Heart left ventricle (tissue), 16 donors: ENCODE measurements at regions not wholly inside any gene's neighbourhood (a gene's known extent, or its start where the extent isn't known, plus 50 kb on each side); places are given as distances from the start of the nearest gene placed in this dataset.

Experiments used
- ATAC-seq, 4 donors: fragments of 200-7000 bp; cut with Tn5 transposase; one replicate each; pipeline ENCODE4 v1.9.1; 2020 to 2022; ENCODE audit warnings: moderate library complexity in 4 of 4, mild to moderate bottlenecking in 3 of 4, moderate number of reproducible peaks in 1 of 4
- DNase-seq, 5 donors: peaks; one replicate each; pipeline ENCODE4 v3.0.0-alpha.2; 2020
- H3K27ac ChIP-seq, 12 donors: fragments of 200-600 bp; sonication (generic) in 4 of 12; one replicate each; pipeline versions ENCODE4 v1.5.0 to v1.8.0; 2016 to 2022; ENCODE audit warnings: mild to moderate bottlenecking in 2 of 12
- H3K27me3 ChIP-seq, 9 donors: fragments of 200-600 bp; sonication (generic) in 2 of 9; one replicate each; pipeline versions ENCODE4 v1.5.1 to v1.8.0; 2016 to 2022; ENCODE audit warnings: mild to moderate bottlenecking in 3 of 9
- H3K36me3 ChIP-seq, 9 donors: fragments of 200-600 bp; sonication (generic) in 2 of 9; one replicate each; pipeline versions ENCODE4 v1.5.0 to v1.8.0; 2018 to 2022; ENCODE audit warnings: mild to moderate bottlenecking in 2 of 9
- H3K4me1 ChIP-seq, 12 donors: fragments of 200-600 bp; sonication (generic) in 4 of 12; one replicate each; pipeline versions ENCODE4 v1.5.0 to v1.8.0; 2016 to 2022; ENCODE audit warnings: mild to moderate bottlenecking in 3 of 12
- H3K4me3 ChIP-seq, 12 donors: fragments of 200-600 bp; sonication (generic) in 4 of 12; one replicate each; pipeline versions ENCODE4 v1.5.0 to v1.8.0; 2017 to 2022; ENCODE audit warnings: mild to moderate bottlenecking in 9 of 12, moderate library complexity in 4 of 12
- H3K9me3 ChIP-seq, 12 donors: fragments of 200-600 bp; sonication (generic) in 4 of 12; one replicate each; pipeline versions ENCODE4 v1.5.0 to v1.8.0; 2016 to 2022; ENCODE audit warnings: mild to moderate bottlenecking in 1 of 12
- POLR2A ChIP-seq, 2 donors: fragments of 450-650 bp; IDR thresholded peaks; one replicate each; pipeline ENCODE4 v1.6.1; 2017; ENCODE audit warnings: antibody characterized with exemption in 2 of 2, mild to moderate bottlenecking in 2 of 2, moderate library complexity in 2 of 2
- WGBS, 4 donors: extraction: QIAGEN DNeasy Blood & Tissue Kit in 2 of 4; methylation state at CpG; one replicate each; pipeline versions ENCODE4 v1.1.5 to v1.1.7; 2013 to 2018; 5-methylcytosine and 5-hydroxymethylcytosine counted together
- intact Hi-C, 10 donors: fragments of 100-400 bp; cut with DNase I; formaldehyde crosslinking; loops; one replicate each; pipeline versions ENCODE4 v1.11.1 to v1.14.2; 2022
- TF ChIP-seq, protein P1 (sequence below), 12 donors: fragments of 200-600 bp; sonication (generic) in 4 of 12; IDR thresholded peaks; one replicate each; pipeline versions ENCODE4 v1.5.0 to v1.8.0; 2018 to 2022; ENCODE audit warnings: antibody characterized with exemption in 12 of 12, mild to moderate bottlenecking in 5 of 12
- donor health status: ischemic (EF 13 %, LVEDD 7.1; RV severe dilation, severe dysfunction).
- donor health status: healthy with polysubstance abuse.
- donor health status: DM: no; HTN: yes; CAD: no.
- donor health status: DM: no; HTN: no; CAD: no.
- donor health status: ischemic (EF 25% LVEDD 6.9; RV normal size, moderate dysfunction).
- donor health status: ischemic (EF 25% LVEDD 5.7; RV mildly dilated, moderate dysfunction).
- donor health status: healthy.
- donor health status: DM: yes; HTN: yes; CAD: no.
- donor health status: ischemic (EF 35%, LVEDD 5.7; RV mildly dilated, moderate dysfunction).
- donor health status: nonischemic (EF 11% LVEDD 7.7; RV severe dilation, severe dysfunction).
- donor health status: DM: yes; HTN: yes; CAD: no.
- donor health status: PGD.
- donor health status: ischemic (EF 29% LVEDD 5.4; RV normal size, mild dysfunction).
- donor health status: nonischemic (EF 23%, LVEDD 6.1; RV moderate dilation, normal function).

DNA sequence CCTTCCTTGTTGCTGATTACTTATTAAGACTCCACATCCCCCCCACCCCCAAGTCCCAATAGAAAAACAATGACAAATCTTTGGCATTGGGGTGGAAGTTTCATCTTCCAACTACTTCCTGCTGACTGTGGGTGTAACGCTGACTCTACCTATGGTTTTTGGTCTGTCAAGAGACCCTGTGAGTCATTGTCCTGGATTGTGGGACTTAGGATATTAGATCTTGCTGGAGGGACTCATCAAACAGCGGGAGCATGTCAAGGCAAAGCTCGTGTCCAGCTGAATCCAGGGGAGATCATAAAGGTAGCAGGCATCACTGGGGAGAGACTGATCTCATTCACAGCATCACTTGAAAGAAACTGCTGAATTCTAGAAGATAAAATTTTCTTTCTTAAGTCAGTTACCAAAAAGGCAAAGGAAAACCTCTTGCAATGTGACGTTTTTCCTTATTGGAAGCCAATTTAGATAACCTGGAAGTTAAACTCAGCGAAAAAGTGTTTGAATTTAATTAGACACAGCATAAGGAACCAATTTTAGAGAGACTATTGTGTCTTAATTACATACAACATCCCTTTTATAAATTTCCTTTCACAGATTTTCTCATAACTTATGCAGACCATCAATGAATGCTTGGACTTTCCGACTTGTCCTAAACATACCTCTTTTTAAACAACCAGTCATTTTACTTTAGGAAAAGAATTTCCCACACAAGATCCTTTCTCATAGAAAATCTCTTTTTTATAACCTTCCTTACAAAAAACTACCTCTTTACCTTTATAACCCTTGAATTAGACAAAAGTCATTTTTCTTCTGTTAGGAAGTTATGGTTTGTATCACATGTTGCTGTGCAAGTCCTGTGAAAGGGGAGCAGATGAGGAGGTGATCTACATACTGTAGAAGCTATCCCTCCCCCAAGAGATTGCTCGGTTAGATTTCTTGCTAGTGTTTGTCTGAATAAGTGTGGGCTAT lies 94.6 kb upstream of the SCAF11 start:
- peaks cover 0 to 16% (median 0%) of the 10 kb centered on the region in 12 donors for H3K9me3 ChIP-seq
- H3K27ac ChIP-seq: no peak overlapping the region
- no peak for ATAC-seq
- no peak for DNase-seq
- H3K4me3 ChIP-seq: no peak overlapping the region
- H3K36me3 ChIP-seq: no peaks in the 10 kb centered on the region
- no peaks in the 10 kb centered on the region for H3K4me1 ChIP-seq
- H3K27me3 ChIP-seq: no peaks in the 10 kb centered on the region
- 68 to 76% (median 69%) methylated on average over 7 of the region's 7 CpGs for WGBS, 4 donors
- intact Hi-C loops: no loop called here
- TF ChIP-seq, protein P1, sequence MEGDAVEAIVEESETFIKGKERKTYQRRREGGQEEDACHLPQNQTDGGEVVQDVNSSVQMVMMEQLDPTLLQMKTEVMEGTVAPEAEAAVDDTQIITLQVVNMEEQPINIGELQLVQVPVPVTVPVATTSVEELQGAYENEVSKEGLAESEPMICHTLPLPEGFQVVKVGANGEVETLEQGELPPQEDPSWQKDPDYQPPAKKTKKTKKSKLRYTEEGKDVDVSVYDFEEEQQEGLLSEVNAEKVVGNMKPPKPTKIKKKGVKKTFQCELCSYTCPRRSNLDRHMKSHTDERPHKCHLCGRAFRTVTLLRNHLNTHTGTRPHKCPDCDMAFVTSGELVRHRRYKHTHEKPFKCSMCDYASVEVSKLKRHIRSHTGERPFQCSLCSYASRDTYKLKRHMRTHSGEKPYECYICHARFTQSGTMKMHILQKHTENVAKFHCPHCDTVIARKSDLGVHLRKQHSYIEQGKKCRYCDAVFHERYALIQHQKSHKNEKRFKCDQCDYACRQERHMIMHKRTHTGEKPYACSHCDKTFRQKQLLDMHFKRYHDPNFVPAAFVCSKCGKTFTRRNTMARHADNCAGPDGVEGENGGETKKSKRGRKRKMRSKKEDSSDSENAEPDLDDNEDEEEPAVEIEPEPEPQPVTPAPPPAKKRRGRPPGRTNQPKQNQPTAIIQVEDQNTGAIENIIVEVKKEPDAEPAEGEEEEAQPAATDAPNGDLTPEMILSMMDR (IDR thresholded peaks at IDR 0.05): no peak
- no peak for TF ChIP-seq POLR2A (IDR thresholded peaks at IDR 0.05)

DNA sequence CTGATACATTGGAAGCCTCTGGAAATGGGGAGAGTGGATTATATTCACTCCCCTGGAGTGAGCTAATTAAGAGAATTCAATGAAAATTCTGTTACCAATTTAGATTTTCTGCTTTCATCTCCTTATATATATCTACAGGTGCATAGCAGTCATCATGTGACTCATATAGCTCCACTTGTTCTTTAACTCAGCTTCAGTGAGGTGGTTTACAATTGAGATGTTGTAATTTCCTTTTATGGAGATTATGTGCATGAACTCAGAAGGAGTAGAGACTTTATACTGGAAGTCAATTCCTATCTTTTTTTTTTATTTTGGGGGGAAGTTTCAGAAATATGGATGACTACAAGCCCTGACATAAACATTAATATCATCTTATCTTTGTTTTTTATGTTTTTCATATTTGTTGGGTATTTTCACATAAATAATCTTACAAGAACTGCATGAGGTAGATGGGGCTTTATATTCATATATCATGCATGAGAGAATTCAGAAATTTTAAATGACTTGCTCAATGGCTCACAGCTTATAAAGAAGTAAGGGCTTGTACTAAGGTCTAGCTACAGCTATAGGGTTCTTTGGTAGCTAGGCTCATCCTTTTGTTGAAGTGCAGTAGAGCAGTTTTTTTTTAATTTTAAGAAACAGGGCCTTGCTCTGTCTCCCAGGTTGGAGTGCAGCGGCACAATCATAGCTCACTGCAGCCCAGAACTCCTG lies 92.3 kb upstream of the SCAF11 start:
- TF ChIP-seq POLR2A (IDR thresholded peaks at IDR 0.05): no peak
- TF ChIP-seq, protein P1 (IDR thresholded peaks at IDR 0.05): no peak
- H3K36me3 ChIP-seq: no peaks in the 10 kb centered on the region
- no peaks in the 10 kb centered on the region for H3K27me3 ChIP-seq
- ATAC-seq: no peak
- peaks cover 0 to 20% (median 2%) of the 10 kb centered on the region in 12 donors for H3K9me3 ChIP-seq
- intact Hi-C loops: no loop called here
- H3K4me3 ChIP-seq: no peak overlapping the region
- no peak for DNase-seq
- H3K27ac ChIP-seq: no peak overlapping the region
- 93 to 96% (median 94%) methylated on average over 1 of the region's 1 CpG for WGBS, 4 donors
- no peaks in the 10 kb centered on the region for H3K4me1 ChIP-seq

DNA sequence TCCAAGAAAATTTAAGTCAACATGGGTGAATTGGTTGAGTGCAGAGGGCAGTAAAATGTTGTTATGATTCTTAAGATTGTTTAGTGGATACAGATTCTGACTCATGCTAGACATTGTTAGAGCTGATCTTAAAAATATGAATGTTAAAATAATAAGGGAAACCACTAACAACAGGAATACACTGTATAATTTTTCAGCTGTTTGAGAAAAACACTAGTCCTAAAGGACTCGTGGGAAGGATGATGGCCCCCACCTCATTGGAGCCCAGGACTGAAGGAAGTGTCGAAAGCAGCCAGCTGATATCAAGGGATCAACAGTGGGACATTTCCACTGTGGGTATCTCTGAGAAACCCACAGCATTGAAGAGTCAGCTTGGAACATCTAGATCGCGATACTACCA lies 82.9 kb upstream of the SCAF11 start:
- intact Hi-C loops: loop anchor here in 1 of 10 donors (5.0 kb wide), 1 partner anchor 949 kb away; no protein-coding TSS in a partner anchor
- TF ChIP-seq, protein P1 (IDR thresholded peaks at IDR 0.05): no peak
- TF ChIP-seq POLR2A (IDR thresholded peaks at IDR 0.05): no peak
- WGBS, 4 donors: 80 to 88% (median 81%) methylated on average over 4 of the region's 4 CpGs
- no peak for DNase-seq
- no peak overlapping the region for H3K4me3 ChIP-seq
- ATAC-seq: no peak
- H3K9me3 ChIP-seq: peaks cover 0 to 9% (median 0%) of the 10 kb centered on the region in 12 donors
- H3K27ac ChIP-seq: no peak overlapping the region
- H3K36me3 ChIP-seq: no peaks in the 10 kb centered on the region
- peaks cover 0 to 11% (median 1%) of the 10 kb centered on the region in 12 donors for H3K4me1 ChIP-seq
- H3K27me3 ChIP-seq: no peaks in the 10 kb centered on the region
